IMR-90 (cell line): ENCODE measurements at regions not wholly inside any gene's neighbourhood (a gene's known extent, or its start where the extent isn't known, plus 50 kb on each side); places are given as distances from the start of the nearest gene placed in this dataset.

Experiments used
- ATAC-seq: fragments of 200-7000 bp; cut with Tn5 transposase; 2 replicates; pipeline ENCODE4 v1.9.1; 2020; ENCODE audit warnings: low read depth, mild to moderate bottlenecking, moderate library complexity
- BruUV-seq: library from RNA; stranded (reverse); fragments of 400-500 nt; replicated peaks from 2 replicates; lab custom pipeline; 2021; lab: Mats Ljungman, UMichigan
- CTCF ChIA-PET: fragments of 300-600 bp; formaldehyde crosslinking; extraction: SDS; loops from one replicate; lab custom pipeline; 2021; ENCODE audit warnings: antibody characterized with exemption; lab: Yijun Ruan, JAX
- POLR2A ChIA-PET: fragments of 300-600 bp; sonication (Branson Sonifier 250); formaldehyde crosslinking; loops from one replicate; lab custom pipeline; 2022; ENCODE audit warnings: antibody characterized with exemption; ENCODE audit not compliant: unreplicated experiment; lab: Charles Lee
- DNase-seq: peaks from one replicate; pipeline ENCODE4 v3.0.0; 2013
- H2AFZ ChIP-seq: replicated peaks from 2 replicates; pipeline ENCODE3; 2013; ENCODE audit warnings: low read length, mild to moderate bottlenecking; ENCODE audit not compliant: poor library complexity
- H2AK5ac ChIP-seq: 2 replicates; pipeline ENCODE4 v1.6.1; 2013; ENCODE audit warnings: low read depth, low read length, inconsistent platforms
- H2AK9ac ChIP-seq: replicated peaks from 2 replicates; pipeline ENCODE3; 2013; ENCODE audit warnings: mild to moderate bottlenecking, low read depth, low read length, moderate library complexity; ENCODE audit not compliant: poor library complexity
- H2BK120ac ChIP-seq: 2 replicates; pipeline ENCODE4 v1.6.1; 2013; ENCODE audit warnings: low read depth, low read length, inconsistent platforms
- H2BK15ac ChIP-seq: 3 replicates; pipeline ENCODE4 v1.6.1; 2013; ENCODE audit warnings: low read depth, low read length, inconsistent platforms
- H2BK20ac ChIP-seq: 2 replicates; pipeline ENCODE4 v1.6.1; 2013; ENCODE audit warnings: low read depth, mild to moderate bottlenecking, inconsistent platforms, low read length, moderate library complexity
- H2BK5ac ChIP-seq: 2 replicates; pipeline ENCODE4 v1.6.1; 2013; ENCODE audit warnings: mild to moderate bottlenecking, low read depth, low read length, inconsistent platforms; ENCODE audit not compliant: poor library complexity, severe bottlenecking
- H3K14ac ChIP-seq: replicated peaks from 2 replicates; pipeline ENCODE4 v1.6.1; 2013; ENCODE audit warnings: low read depth, low read length, inconsistent platforms
- H3K18ac ChIP-seq: 2 replicates; pipeline ENCODE4 v1.6.1; 2013; ENCODE audit warnings: low read depth, low read length, control low read depth
- H3K23ac ChIP-seq: 2 replicates; pipeline ENCODE4 v1.6.1; 2013; ENCODE audit warnings: low read depth, low read length, inconsistent platforms
- H3K27ac ChIP-seq: 2 replicates; pipeline ENCODE4 v1.5.1; 2013; ENCODE audit warnings: mild to moderate bottlenecking, control low read depth, low read length; ENCODE audit not compliant: insufficient read depth
- H3K27me3 ChIP-seq: 2 replicates; pipeline ENCODE4 v1.6.1; 2013; ENCODE audit warnings: low read length; ENCODE audit not compliant: control insufficient read depth, insufficient read depth
- H3K36me3 ChIP-seq: 2 replicates; pipeline ENCODE4 v1.6.1; 2013; ENCODE audit warnings: low read length, mixed read lengths; ENCODE audit not compliant: control insufficient read depth, insufficient read depth
- H3K4ac ChIP-seq: 2 replicates; pipeline ENCODE4 v1.6.1; 2013; ENCODE audit warnings: low read depth, low read length, inconsistent platforms
- H3K4me1 ChIP-seq: 2 replicates; pipeline ENCODE4 v1.6.1; 2013; ENCODE audit warnings: low read length, mixed read lengths; ENCODE audit not compliant: control insufficient read depth, insufficient read depth
- H3K4me2 ChIP-seq: 2 replicates; pipeline ENCODE4 v1.6.1; 2013; ENCODE audit warnings: low read depth, mild to moderate bottlenecking, control low read depth, low read length, moderate library complexity
- H3K4me3 ChIP-seq: 2 replicates; pipeline ENCODE4 v1.5.1; 2013; ENCODE audit warnings: low read depth, mild to moderate bottlenecking, control low read depth, low read length, moderate library complexity; ENCODE audit not compliant: insufficient read depth
- H3K56ac ChIP-seq: 2 replicates; pipeline ENCODE4 v1.6.1; 2013; ENCODE audit warnings: low read length, inconsistent platforms; ENCODE audit not compliant: insufficient read depth; ENCODE audit errors: extremely low read depth
- H3K79me1 ChIP-seq, 2 experiments: 2 replicates each; pipeline ENCODE4 v1.6.1; 2013; ENCODE audit warnings: low read length in 2 of 2, inconsistent platforms in 1 of 2, low read depth in 1 of 2
- H3K9ac ChIP-seq: 2 replicates; pipeline ENCODE4 v1.6.1; 2013; ENCODE audit warnings: low read depth, low read length, control low read depth
- H3K9me1 ChIP-seq: 2 replicates; pipeline ENCODE4 v1.6.1; 2013; ENCODE audit warnings: low read length, inconsistent platforms; ENCODE audit not compliant: insufficient read depth
- H3K9me3 ChIP-seq: 2 replicates; pipeline ENCODE4 v1.6.1; 2013; ENCODE audit warnings: low read length; ENCODE audit not compliant: control insufficient read depth, insufficient read depth
- H4K20me1 ChIP-seq: 2 replicates; pipeline ENCODE4 v1.6.1; 2013; ENCODE audit warnings: low read length, inconsistent platforms; ENCODE audit not compliant: insufficient read depth
- H4K5ac ChIP-seq: 2 replicates; pipeline ENCODE4 v1.6.1; 2013; ENCODE audit warnings: mild to moderate bottlenecking, low read depth, low read length, control low read depth
- H4K8ac ChIP-seq, 2 experiments: 2 replicates each; pipeline ENCODE4 v1.6.1; 2013; ENCODE audit warnings: low read depth in 2 of 2, low read length in 2 of 2, control low read depth in 1 of 2, inconsistent platforms in 1 of 2
- H4K91ac ChIP-seq: 2 replicates; pipeline ENCODE4 v1.6.1; 2013; ENCODE audit warnings: low read depth, low read length, inconsistent platforms; ENCODE audit not compliant: insufficient read depth
- CEBPB ChIP-seq: IDR thresholded peaks from 2 replicates; pipeline ENCODE4 v1.6.1; 2012; ENCODE audit warnings: low read depth, low read length, improper control_type of control experiment
- CHD1 ChIP-seq: IDR thresholded peaks from 2 replicates; pipeline ENCODE4 v1.6.1; 2012; ENCODE audit warnings: low read depth, low read length, improper control_type of control experiment
- FOS ChIP-seq: fragments of 150-350 bp; IDR thresholded peaks from 2 replicates; pipeline ENCODE4 v1.6.1; 2016; ENCODE audit warnings: low read depth, low read length
- MAFK ChIP-seq: IDR thresholded peaks from 2 replicates; pipeline ENCODE4 v1.6.1; 2012; ENCODE audit warnings: low read depth, low read length, improper control_type of control experiment
- MAZ ChIP-seq: IDR thresholded peaks from 2 replicates; pipeline ENCODE4 v1.6.1; 2012; ENCODE audit warnings: low read depth, mild to moderate bottlenecking, low read length, improper control_type of control experiment, moderate library complexity, borderline replicate concordance
- MXI1 ChIP-seq: IDR thresholded peaks from 2 replicates; pipeline ENCODE4 v1.6.1; 2012; ENCODE audit warnings: low read depth, mild to moderate bottlenecking, low read length, moderate library complexity, borderline replicate concordance
- NFE2L2 ChIP-seq: fragments of 150-350 bp; IDR thresholded peaks from 2 replicates; pipeline ENCODE4 v1.6.1; 2016; ENCODE audit warnings: low read depth, mild to moderate bottlenecking, low read length
- POLR2A ChIP-seq: IDR thresholded peaks from 2 replicates; pipeline ENCODE4 v1.6.1; 2012; ENCODE audit warnings: mild to moderate bottlenecking, low read depth, low read length
- RAD21 ChIP-seq: IDR thresholded peaks from 2 replicates; pipeline ENCODE4 v1.6.1; 2012; ENCODE audit warnings: low read length, improper control_type of control experiment
- RCOR1 ChIP-seq: IDR thresholded peaks from 2 replicates; pipeline ENCODE4 v1.6.1; 2012; ENCODE audit warnings: mild to moderate bottlenecking, low read length, improper control_type of control experiment; ENCODE audit not compliant: insufficient replicate concordance
- SMC3 ChIP-seq: fragments of 150-350 bp; IDR thresholded peaks from 2 replicates; pipeline ENCODE4 v1.6.1; 2016; ENCODE audit warnings: low read depth, mild to moderate bottlenecking, antibody characterized with exemption, low read length, moderate library complexity
- WGBS, 2 experiments: methylation state at CpG; one replicate each; pipeline versions ENCODE4 v1.1.5 to v1.1.7; 2013; ENCODE audit warnings: missing lambda C conversion rate in 2 of 2; ENCODE audit not compliant: insufficient read length in 1 of 2; ENCODE audit errors: extremely low coverage in 2 of 2; 5-methylcytosine and 5-hydroxymethylcytosine counted together
- dilution Hi-C: fragments of 300-500 bp; cut with HindIII; formaldehyde crosslinking; loops from one replicate; pipeline ENCODE4 v1.14.3; 2018; ENCODE audit warnings: low sequenced_read_pairs; ENCODE audit not compliant: unreplicated experiment
- in situ Hi-C: fragments of 300-500 bp; cut with MboI; formaldehyde crosslinking; loops from 3 replicates; pipeline ENCODE4 v1.14.3; 2019; ENCODE audit warnings: low sequenced_read_pairs, inconsistent platforms, mixed read lengths
- intact Hi-C: fragments of 100-400 bp; cut with micrococcal nuclease; formaldehyde crosslinking; loops from 2 replicates; pipeline ENCODE4 v1.10.0; 2022
- TF ChIP-seq, protein P1 (sequence below): fragments of 150-350 bp; IDR thresholded peaks from 2 replicates; pipeline ENCODE4 v1.6.1; 2017; ENCODE audit warnings: mild to moderate bottlenecking, antibody characterized with exemption, low read length, low read depth
- TF ChIP-seq, protein P2 (sequence below): conservative IDR thresholded peaks from 2 replicates; pipeline ENCODE4 v1.5.1; 2012; ENCODE audit warnings: mild to moderate bottlenecking, low read depth, low read length, improper control_type of control experiment
- TF ChIP-seq, protein P3 (sequence below): fragments of 150-350 bp; IDR thresholded peaks from 2 replicates; pipeline ENCODE4 v1.6.1; 2016; ENCODE audit warnings: low read depth, mild to moderate bottlenecking, low read length, moderate library complexity, borderline replicate concordance

DNA sequence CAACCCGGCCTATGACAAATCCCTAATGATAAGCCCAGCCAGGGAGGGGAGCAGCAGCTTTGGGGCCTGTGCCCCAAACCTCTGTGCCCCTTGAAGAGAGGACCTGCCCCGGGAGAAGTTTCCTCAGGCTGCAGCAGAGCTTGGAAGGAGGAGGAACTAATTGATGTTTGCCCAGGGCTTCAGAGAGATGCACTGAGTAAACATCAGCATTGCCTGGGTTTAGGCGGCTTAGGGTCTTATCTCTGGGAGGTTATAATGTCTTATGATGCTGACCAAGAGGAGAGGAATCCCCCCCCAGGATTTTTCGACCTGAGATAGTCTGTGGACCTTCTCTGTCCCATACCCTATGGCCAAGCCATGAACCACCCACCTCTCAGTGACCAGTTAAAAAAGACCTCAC is 148.7 kb upstream of the SDK2 start:
- in situ Hi-C loops: no loop called here
- 0% methylated on average over 1 of the region's 4 CpGs; no CpG with 5 or more reads in 1 of the 2 experiments for WGBS, 2 experiments
- ATAC-seq (no peak), DNase-seq (no peak)
- H3K9ac ChIP-seq: no peak overlapping the region
- ChIA-PET CTCF (no interaction called here), POLR2A (no interaction called here)
- no peak overlapping the region for H2AFZ ChIP-seq
- H3K14ac ChIP-seq: no peak overlapping the region
- no peak overlapping the region for H4K5ac ChIP-seq
- H2BK20ac ChIP-seq: no peak overlapping the region
- no peaks in the 10 kb centered on the region for H3K4me1 ChIP-seq
- no peak overlapping the region for H2AK9ac ChIP-seq
- H3K4me2 ChIP-seq: no peak overlapping the region
- no peaks in the 10 kb centered on the region for H3K36me3 ChIP-seq
- no peak overlapping the region for H3K27ac ChIP-seq
- H2BK120ac ChIP-seq: no peak overlapping the region
- no peak overlapping the region for H2BK5ac ChIP-seq
- no peak overlapping the region for H2AK5ac ChIP-seq
- no peak overlapping the region for H2BK15ac ChIP-seq
- H3K18ac ChIP-seq: no peak overlapping the region
- dilution Hi-C loops: no loop called here
- H3K4me3 ChIP-seq: no peak overlapping the region
- no peak overlapping the region for H3K4ac ChIP-seq
- no peaks in the 10 kb centered on the region for H3K79me1 ChIP-seq
- H4K91ac ChIP-seq: no peak overlapping the region
- H3K9me3 ChIP-seq: peaks cover 27% of the 10 kb centered on the region
- intact Hi-C loops: no loop called here
- no peak for TF ChIP-seq CHD1
- no peak for TF ChIP-seq RCOR1
- TF ChIP-seq MAFK: no peak
- TF ChIP-seq MAZ: no peak
- no peak for TF ChIP-seq POLR2A
- no peak for TF ChIP-seq NFE2L2
- TF ChIP-seq FOS: no peak
- TF ChIP-seq, protein P1, sequence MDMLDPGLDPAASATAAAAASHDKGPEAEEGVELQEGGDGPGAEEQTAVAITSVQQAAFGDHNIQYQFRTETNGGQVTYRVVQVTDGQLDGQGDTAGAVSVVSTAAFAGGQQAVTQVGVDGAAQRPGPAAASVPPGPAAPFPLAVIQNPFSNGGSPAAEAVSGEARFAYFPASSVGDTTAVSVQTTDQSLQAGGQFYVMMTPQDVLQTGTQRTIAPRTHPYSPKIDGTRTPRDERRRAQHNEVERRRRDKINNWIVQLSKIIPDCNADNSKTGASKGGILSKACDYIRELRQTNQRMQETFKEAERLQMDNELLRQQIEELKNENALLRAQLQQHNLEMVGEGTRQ: no peak
- TF ChIP-seq MXI1: no peak
- TF ChIP-seq, protein P2, sequence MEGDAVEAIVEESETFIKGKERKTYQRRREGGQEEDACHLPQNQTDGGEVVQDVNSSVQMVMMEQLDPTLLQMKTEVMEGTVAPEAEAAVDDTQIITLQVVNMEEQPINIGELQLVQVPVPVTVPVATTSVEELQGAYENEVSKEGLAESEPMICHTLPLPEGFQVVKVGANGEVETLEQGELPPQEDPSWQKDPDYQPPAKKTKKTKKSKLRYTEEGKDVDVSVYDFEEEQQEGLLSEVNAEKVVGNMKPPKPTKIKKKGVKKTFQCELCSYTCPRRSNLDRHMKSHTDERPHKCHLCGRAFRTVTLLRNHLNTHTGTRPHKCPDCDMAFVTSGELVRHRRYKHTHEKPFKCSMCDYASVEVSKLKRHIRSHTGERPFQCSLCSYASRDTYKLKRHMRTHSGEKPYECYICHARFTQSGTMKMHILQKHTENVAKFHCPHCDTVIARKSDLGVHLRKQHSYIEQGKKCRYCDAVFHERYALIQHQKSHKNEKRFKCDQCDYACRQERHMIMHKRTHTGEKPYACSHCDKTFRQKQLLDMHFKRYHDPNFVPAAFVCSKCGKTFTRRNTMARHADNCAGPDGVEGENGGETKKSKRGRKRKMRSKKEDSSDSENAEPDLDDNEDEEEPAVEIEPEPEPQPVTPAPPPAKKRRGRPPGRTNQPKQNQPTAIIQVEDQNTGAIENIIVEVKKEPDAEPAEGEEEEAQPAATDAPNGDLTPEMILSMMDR: no peak
- no peak for TF ChIP-seq SMC3
- TF ChIP-seq RAD21: no peak
- TF ChIP-seq, protein P3, sequence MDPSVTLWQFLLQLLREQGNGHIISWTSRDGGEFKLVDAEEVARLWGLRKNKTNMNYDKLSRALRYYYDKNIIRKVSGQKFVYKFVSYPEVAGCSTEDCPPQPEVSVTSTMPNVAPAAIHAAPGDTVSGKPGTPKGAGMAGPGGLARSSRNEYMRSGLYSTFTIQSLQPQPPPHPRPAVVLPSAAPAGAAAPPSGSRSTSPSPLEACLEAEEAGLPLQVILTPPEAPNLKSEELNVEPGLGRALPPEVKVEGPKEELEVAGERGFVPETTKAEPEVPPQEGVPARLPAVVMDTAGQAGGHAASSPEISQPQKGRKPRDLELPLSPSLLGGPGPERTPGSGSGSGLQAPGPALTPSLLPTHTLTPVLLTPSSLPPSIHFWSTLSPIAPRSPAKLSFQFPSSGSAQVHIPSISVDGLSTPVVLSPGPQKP: no peak
- TF ChIP-seq CEBPB: no peak
- H3K9me1 ChIP-seq: no peaks in the 10 kb centered on the region
- BruUV-seq: no TSS peak
- H3K23ac ChIP-seq: no peak overlapping the region
- H3K27me3 ChIP-seq: no peaks in the 10 kb centered on the region
- no peak overlapping the region for H3K56ac ChIP-seq
- no peak overlapping the region for H4K8ac ChIP-seq
- H4K20me1 ChIP-seq: no peaks in the 10 kb centered on the region
